ENCODE measurements at regions not wholly inside any gene's neighbourhood (a gene's known extent, or its start where the extent isn't known, plus 50 kb on each side); places are given as distances from the start of the nearest gene placed in this dataset.

- Mint-ChIP-seq H3K9me3 (peaks cover 13% of the 10 kb centered on the region), H3K27me3 (no peaks in the 10 kb centered on the region), H3K27ac (ENCODE audit: low read depth) (no peak overlapping the region), H3K4me1 (no peaks in the 10 kb centered on the region), H3K4me3 (no peak overlapping the region), H3K36me3 (ENCODE audit: insufficient read depth) (no peaks in the 10 kb centered on the region)
- ATAC-seq (replicated peaks; ENCODE audit: extremely low read depth, poor library complexity, severe bottlenecking) (no peak), DNase-seq (ENCODE audit: low spot score in 2 of 2) (no peak)
Observed at GRCh38 chr5:125049721-125050702, 303.6 kb upstream of the ZNF608 start.

- no peak for ATAC-seq (replicated peaks; ENCODE audit: extremely low read depth, poor library complexity, severe bottlenecking)
- DNase-seq (ENCODE audit: low spot score in 2 of 2), result no peak
- H3K27ac Mint-ChIP-seq (ENCODE audit: low read depth), result no peak overlapping the region
- H3K4me3 Mint-ChIP-seq, result no peak overlapping the region
- H3K4me1 Mint-ChIP-seq, result no peaks in the 10 kb centered on the region
- no peaks in the 10 kb centered on the region for H3K27me3 Mint-ChIP-seq
- H3K9me3 Mint-ChIP-seq, result peaks cover 13% of the 10 kb centered on the region
- H3K36me3 Mint-ChIP-seq (ENCODE audit: insufficient read depth), result no peaks in the 10 kb centered on the region
Observed at GRCh38 chr5:125050926-125051325, 304.5 kb upstream of the ZNF608 start.

GRCh38 chr5:125052584-125052983, 306.1 kb upstream of the ZNF608 start:
- H3K36me3 Mint-ChIP-seq (ENCODE audit: insufficient read depth), result no peaks in the 10 kb centered on the region
- no peak overlapping the region for H3K27ac Mint-ChIP-seq (ENCODE audit: low read depth)
- no peak for ATAC-seq (replicated peaks; ENCODE audit: extremely low read depth, poor library complexity, severe bottlenecking)
- no peak for DNase-seq (ENCODE audit: low spot score in 2 of 2)
- H3K27me3 Mint-ChIP-seq, result no peaks in the 10 kb centered on the region
- H3K4me3 Mint-ChIP-seq, result no peak overlapping the region
- peaks cover 8% of the 10 kb centered on the region for H3K9me3 Mint-ChIP-seq
- H3K4me1 Mint-ChIP-seq, result no peaks in the 10 kb centered on the region

- no peak for DNase-seq (ENCODE audit: low spot score in 2 of 2)
- Mint-ChIP-seq H3K9me3 (peaks cover 8% of the 10 kb centered on the region), H3K36me3 (ENCODE audit: insufficient read depth) (no peaks in the 10 kb centered on the region), H3K4me1 (no peaks in the 10 kb centered on the region), H3K4me3 (no peak overlapping the region), H3K27ac (ENCODE audit: low read depth) (no peak overlapping the region), H3K27me3 (no peaks in the 10 kb centered on the region)
- ATAC-seq (replicated peaks; ENCODE audit: extremely low read depth, poor library complexity, severe bottlenecking), result no peak
Observed at GRCh38 chr5:125053179-125053578, 306.7 kb upstream of the ZNF608 start.

- no peak for ATAC-seq (replicated peaks; ENCODE audit: extremely low read depth, poor library complexity, severe bottlenecking)
- H3K9me3 Mint-ChIP-seq, result peaks cover 8% of the 10 kb centered on the region
- H3K36me3 Mint-ChIP-seq (ENCODE audit: insufficient read depth), result no peaks in the 10 kb centered on the region
- H3K4me3 Mint-ChIP-seq, result no peak overlapping the region
- no peaks in the 10 kb centered on the region for H3K4me1 Mint-ChIP-seq
- no peak for DNase-seq (ENCODE audit: low spot score in 2 of 2)
- no peaks in the 10 kb centered on the region for H3K27me3 Mint-ChIP-seq
- H3K27ac Mint-ChIP-seq (ENCODE audit: low read depth), result no peak overlapping the region
Observed at GRCh38 chr5:125054146-125054545, 307.7 kb upstream of the ZNF608 start.

- Mint-ChIP-seq H3K4me1 (no peaks in the 10 kb centered on the region), H3K27ac (ENCODE audit: low read depth) (no peak overlapping the region), H3K36me3 (ENCODE audit: insufficient read depth) (no peaks in the 10 kb centered on the region), H3K4me3 (no peak overlapping the region), H3K9me3 (peaks cover 9% of the 10 kb centered on the region), H3K27me3 (no peaks in the 10 kb centered on the region)
- DNase-seq (ENCODE audit: low spot score in 2 of 2) (no peak), ATAC-seq (replicated peaks; ENCODE audit: extremely low read depth, poor library complexity, severe bottlenecking) (no peak)
Observed at GRCh38 chr5:125056671-125057485, 310.4 kb upstream of the ZNF608 start.

- Mint-ChIP-seq H3K4me1 (no peaks in the 10 kb centered on the region), H3K27me3 (no peaks in the 10 kb centered on the region), H3K4me3 (no peak overlapping the region), H3K9me3 (peaks cover 10% of the 10 kb centered on the region), H3K36me3 (ENCODE audit: insufficient read depth) (no peaks in the 10 kb centered on the region), H3K27ac (ENCODE audit: low read depth) (no peak overlapping the region)
- no peak for DNase-seq (ENCODE audit: low spot score in 2 of 2)
- no peak for ATAC-seq (replicated peaks; ENCODE audit: extremely low read depth, poor library complexity, severe bottlenecking)
Observed at GRCh38 chr5:125057912-125058826, 311.7 kb upstream of the ZNF608 start.

GRCh38 chr5:125059255-125060002, 313.0 kb upstream of the ZNF608 start:
- no peak overlapping the region for H3K27ac Mint-ChIP-seq (ENCODE audit: low read depth)
- no peak overlapping the region for H3K4me3 Mint-ChIP-seq
- DNase-seq (ENCODE audit: low spot score in 2 of 2), result no peak

GRCh38 chr5:125061726-125062125, 315.3 kb upstream of the ZNF608 start:
- Mint-ChIP-seq H3K36me3 (ENCODE audit: insufficient read depth) (no peaks in the 10 kb centered on the region), H3K27ac (ENCODE audit: low read depth) (no peak overlapping the region), H3K27me3 (no peaks in the 10 kb centered on the region), H3K4me3 (no peak overlapping the region), H3K9me3 (peaks cover 18% of the 10 kb centered on the region), H3K4me1 (no peaks in the 10 kb centered on the region)
- ATAC-seq (replicated peaks; ENCODE audit: extremely low read depth, poor library complexity, severe bottlenecking) (no peak), DNase-seq (ENCODE audit: low spot score in 2 of 2) (no peak)

More at GRCh38 chr5:125059255-125060002, 313.0 kb upstream of the ZNF608 start:
- no peaks in the 10 kb centered on the region for H3K36me3 Mint-ChIP-seq (ENCODE audit: insufficient read depth)
- H3K9me3 Mint-ChIP-seq, result peaks cover 14% of the 10 kb centered on the region
- H3K27me3 Mint-ChIP-seq, result no peaks in the 10 kb centered on the region
- H3K4me1 Mint-ChIP-seq, result no peaks in the 10 kb centered on the region
- no peak for ATAC-seq (replicated peaks; ENCODE audit: extremely low read depth, poor library complexity, severe bottlenecking)

GRCh38 chr5:125064621-125065438, 318.4 kb upstream of the ZNF608 start:
- H3K36me3 Mint-ChIP-seq (ENCODE audit: insufficient read depth), result no peaks in the 10 kb centered on the region
- no peak overlapping the region for H3K4me3 Mint-ChIP-seq
- H3K4me1 Mint-ChIP-seq, result no peaks in the 10 kb centered on the region
- ATAC-seq (replicated peaks; ENCODE audit: extremely low read depth, poor library complexity, severe bottlenecking) (no peak), DNase-seq (ENCODE audit: low spot score in 2 of 2) (no peak)
- no peak overlapping the region for H3K27ac Mint-ChIP-seq (ENCODE audit: low read depth)
- no peaks in the 10 kb centered on the region for H3K27me3 Mint-ChIP-seq
- peaks cover 19% of the 10 kb centered on the region for H3K9me3 Mint-ChIP-seq

GRCh38 chr5:125065741-125066140, 319.3 kb upstream of the ZNF608 start:
- Mint-ChIP-seq H3K27me3 (no peaks in the 10 kb centered on the region), H3K4me1 (no peaks in the 10 kb centered on the region), H3K4me3 (no peak overlapping the region), H3K9me3 (peaks cover 18% of the 10 kb centered on the region), H3K36me3 (ENCODE audit: insufficient read depth) (no peaks in the 10 kb centered on the region), H3K27ac (ENCODE audit: low read depth) (no peak overlapping the region)
- no peak for ATAC-seq (replicated peaks; ENCODE audit: extremely low read depth, poor library complexity, severe bottlenecking)
- no peak for DNase-seq (ENCODE audit: low spot score in 2 of 2)
